ENCODE measurements at regions not wholly inside any gene's neighbourhood (a gene's known extent, or its start where the extent isn't known, plus 50 kb on each side); places are given as distances from the start of the nearest gene placed in this dataset.

DNA sequence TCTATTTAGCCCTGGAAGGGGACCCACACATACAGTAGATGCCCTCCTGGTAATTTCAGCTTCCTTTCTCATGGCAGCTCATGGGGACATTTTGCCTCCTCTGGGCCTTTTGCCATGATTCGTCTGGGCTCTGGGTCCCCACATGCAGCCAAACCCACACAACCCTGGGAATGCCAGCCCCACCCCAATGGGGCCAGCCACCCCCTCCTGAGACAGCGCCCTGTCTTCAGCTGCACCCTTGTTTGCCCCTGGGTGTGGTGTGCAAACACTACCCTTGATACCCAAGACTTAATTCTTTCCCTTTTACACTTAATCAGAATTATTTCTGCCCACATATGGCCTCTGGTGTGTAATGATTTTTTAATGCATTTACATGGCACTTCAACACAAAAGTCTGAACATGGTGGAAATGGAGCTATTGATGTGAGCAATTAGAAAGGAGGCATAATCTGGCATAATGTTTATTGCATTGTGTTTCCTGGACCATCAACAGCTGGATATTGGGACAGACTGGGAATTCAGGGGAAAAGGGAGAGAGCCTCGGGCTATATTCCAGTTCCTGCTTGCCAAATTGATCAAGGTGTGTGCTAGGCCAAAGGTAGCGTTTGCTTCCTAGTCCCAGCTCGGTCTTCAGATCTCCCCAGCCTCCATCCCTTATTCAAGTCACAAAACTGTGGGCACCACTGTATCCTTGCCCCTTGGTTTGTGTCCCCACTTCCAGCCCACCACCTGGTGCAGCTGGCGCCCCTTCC lies 85.0 kb upstream of the ANO1 start:
- DNase-seq (ENCODE audit: low read depth) = no peak
- TF ChIP-seq, protein P1, sequence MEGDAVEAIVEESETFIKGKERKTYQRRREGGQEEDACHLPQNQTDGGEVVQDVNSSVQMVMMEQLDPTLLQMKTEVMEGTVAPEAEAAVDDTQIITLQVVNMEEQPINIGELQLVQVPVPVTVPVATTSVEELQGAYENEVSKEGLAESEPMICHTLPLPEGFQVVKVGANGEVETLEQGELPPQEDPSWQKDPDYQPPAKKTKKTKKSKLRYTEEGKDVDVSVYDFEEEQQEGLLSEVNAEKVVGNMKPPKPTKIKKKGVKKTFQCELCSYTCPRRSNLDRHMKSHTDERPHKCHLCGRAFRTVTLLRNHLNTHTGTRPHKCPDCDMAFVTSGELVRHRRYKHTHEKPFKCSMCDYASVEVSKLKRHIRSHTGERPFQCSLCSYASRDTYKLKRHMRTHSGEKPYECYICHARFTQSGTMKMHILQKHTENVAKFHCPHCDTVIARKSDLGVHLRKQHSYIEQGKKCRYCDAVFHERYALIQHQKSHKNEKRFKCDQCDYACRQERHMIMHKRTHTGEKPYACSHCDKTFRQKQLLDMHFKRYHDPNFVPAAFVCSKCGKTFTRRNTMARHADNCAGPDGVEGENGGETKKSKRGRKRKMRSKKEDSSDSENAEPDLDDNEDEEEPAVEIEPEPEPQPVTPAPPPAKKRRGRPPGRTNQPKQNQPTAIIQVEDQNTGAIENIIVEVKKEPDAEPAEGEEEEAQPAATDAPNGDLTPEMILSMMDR (IDR thresholded peaks at IDR 0.05; ENCODE audit: insufficient read depth, low read depth, low read length) = no peak
- no peak overlapping the region for H3K4me3 ChIP-seq (ENCODE audit: low read depth, low read length)

DNA sequence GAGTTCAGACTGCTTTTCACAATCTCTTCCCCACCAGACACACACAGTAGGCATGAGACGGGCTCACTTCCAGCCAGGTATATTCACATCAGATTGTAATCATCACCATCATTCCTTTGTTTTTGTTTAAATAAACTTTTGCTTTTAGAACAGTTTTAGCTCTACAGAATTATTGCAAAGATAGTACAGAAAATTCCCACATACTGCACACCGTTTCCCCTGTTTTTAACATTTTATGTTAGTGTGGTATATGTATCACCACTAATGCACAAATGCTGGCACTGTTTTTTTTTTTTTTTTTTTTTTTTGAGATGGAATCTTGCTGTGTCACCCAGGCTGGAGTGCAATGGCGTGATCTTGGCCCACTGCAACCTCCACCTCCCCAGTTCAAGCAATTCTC lies 83.3 kb upstream of the ANO1 start:
- TF ChIP-seq, protein P1 (IDR thresholded peaks at IDR 0.05; ENCODE audit: insufficient read depth, low read depth, low read length) = no peak
- H3K4me3 ChIP-seq (ENCODE audit: low read depth, low read length) = no peak overlapping the region
- DNase-seq (ENCODE audit: low read depth) = no peak

DNA sequence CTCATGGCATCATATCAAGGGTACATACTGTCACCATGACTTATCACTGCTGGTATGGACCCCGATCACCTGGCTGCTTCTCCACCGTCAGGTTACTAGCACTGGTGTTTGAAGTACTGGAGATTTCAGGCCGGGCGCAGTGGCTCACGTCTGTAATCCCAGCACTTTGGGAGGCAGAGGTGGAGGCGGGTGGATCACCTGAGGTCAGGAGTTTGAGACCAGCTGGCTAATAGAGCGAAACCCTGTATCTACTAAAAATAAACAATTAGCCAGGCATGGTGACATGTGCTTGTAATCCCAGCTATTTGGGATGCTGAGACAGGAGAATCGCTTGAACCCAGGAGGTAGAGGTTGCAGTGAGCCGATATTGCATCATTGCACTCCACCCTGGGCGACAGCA lies 82.4 kb upstream of the ANO1 start:
- H3K4me3 ChIP-seq (ENCODE audit: low read depth, low read length) = no peak overlapping the region
- TF ChIP-seq, protein P1 (IDR thresholded peaks at IDR 0.05; ENCODE audit: insufficient read depth, low read depth, low read length) = no peak
- DNase-seq (ENCODE audit: low read depth) = no peak

DNA sequence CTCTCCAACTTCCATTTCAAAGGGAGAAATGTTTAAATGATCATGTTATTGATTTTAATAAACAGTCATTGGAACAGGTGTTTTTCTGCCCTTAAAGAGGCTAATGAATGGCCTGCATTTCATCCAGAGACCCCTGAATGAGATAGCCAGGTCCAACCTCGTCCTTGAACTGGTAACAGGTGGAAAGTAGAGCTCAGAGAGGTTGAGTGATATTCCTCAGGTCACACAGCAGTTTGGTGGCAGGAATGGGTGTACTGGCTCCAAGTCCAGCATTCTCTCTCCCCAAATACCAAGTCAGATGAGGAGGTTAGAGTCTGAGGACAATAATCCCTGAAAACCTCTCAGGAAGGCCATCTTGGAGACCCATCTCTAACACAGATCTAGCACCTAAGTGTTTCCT lies 81.7 kb upstream of the ANO1 start:
- DNase-seq (ENCODE audit: low read depth) = no peak
- TF ChIP-seq, protein P1 (IDR thresholded peaks at IDR 0.05; ENCODE audit: insufficient read depth, low read depth, low read length) = no peak
- no peak overlapping the region for H3K4me3 ChIP-seq (ENCODE audit: low read depth, low read length)

DNA sequence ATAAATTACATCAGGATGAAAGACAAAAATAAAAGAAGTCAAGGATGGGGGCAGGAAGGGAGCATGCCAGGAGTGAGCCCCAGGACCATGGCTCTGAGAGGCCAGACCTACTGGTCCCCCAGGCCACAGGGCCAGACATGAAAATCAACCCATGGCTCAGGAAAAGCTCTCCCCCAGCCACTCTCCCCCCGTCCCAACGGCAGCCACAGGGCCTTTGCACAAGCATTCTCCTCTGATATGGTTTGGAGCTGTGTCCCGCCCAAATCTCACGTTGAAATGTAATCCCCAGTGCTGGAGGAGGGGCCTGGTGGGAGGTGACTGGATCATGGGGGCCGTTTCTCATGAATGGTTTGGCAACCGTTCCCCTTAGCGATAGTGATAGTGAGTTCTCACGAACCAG lies 80.8 kb upstream of the ANO1 start:
- H3K4me3 ChIP-seq (ENCODE audit: low read depth, low read length) = no peak overlapping the region
- TF ChIP-seq, protein P1 (IDR thresholded peaks at IDR 0.05; ENCODE audit: insufficient read depth, low read depth, low read length) = no peak
- no peak for DNase-seq (ENCODE audit: low read depth)

DNA sequence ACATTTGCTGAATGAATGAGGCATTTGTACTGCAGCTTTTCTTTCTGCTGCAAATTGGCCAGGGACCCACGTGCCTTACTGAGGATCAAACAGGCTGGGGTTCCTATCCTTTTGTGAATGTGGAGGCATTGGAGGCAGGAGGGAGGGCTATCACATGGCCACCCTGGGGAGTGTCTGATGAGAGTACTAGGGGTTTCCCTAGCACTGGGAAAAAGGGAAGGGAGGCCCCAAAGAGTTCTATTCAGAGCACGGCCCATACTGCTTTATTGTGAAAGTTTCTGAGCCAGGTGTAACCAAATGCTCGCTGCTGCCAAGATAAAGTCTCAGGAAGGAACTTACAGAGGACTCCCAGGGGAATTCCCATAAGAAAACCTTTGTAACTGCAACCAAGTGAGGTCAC lies 78.4 kb upstream of the ANO1 start:
- no peak for DNase-seq (ENCODE audit: low read depth)
- TF ChIP-seq, protein P1 (IDR thresholded peaks at IDR 0.05; ENCODE audit: insufficient read depth, low read depth, low read length) = no peak
- no peak overlapping the region for H3K4me3 ChIP-seq (ENCODE audit: low read depth, low read length)

DNA sequence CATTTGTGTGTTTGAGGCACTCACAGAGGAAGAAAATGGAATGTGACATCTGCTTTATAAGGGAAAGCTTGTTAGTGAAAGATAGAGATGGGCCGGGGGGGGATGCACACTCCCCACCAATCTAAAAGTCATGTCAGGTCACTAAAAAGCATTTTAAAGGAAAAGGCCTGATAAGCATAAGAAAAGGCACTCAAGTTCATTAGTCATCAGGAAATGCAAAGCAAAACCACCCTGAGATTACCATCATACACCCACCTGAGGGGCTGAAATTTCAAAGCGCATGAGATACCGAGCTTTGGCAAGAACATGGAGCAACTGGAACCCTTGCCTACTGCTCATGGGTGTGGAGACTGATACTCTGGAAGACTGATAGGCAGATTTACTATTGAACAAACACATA lies 77.9 kb upstream of the ANO1 start:
- TF ChIP-seq, protein P1 (IDR thresholded peaks at IDR 0.05; ENCODE audit: insufficient read depth, low read depth, low read length) = no peak

More for the DNA sequence above, 77.9 kb upstream of the ANO1 start:
- no peak overlapping the region for H3K4me3 ChIP-seq (ENCODE audit: low read depth, low read length)
- DNase-seq (ENCODE audit: low read depth) = no peak
